Activated CD8-positive, alpha-beta T cell treated with anti-CD3 and anti-CD28 coated beads for 36 hours (primary cell): ENCODE measurements at regions not wholly inside any gene's neighbourhood (a gene's known extent, or its start where the extent isn't known, plus 50 kb on each side); places are given as distances from the start of the nearest gene placed in this dataset.

Experiments
- ATAC-seq: fragments of 200-7000 bp; cut with Tn5 transposase; one replicate; pipeline ENCODE4 v1.10.0; 2021; ENCODE audit warnings: mild to moderate bottlenecking, moderate library complexity
- CTCF ChIA-PET: fragments of 350-600 bp; sonication (Branson Sonifier 250); formaldehyde crosslinking; loops from one replicate; lab custom pipeline; 2021; ENCODE audit warnings: antibody characterized with exemption; lab: Charles Lee
- POLR2A ChIA-PET: fragments of 350-600 bp; sonication (Branson Sonifier 250); formaldehyde crosslinking; loops from one replicate; lab custom pipeline; 2021; ENCODE audit warnings: antibody characterized with exemption; lab: Charles Lee
- DNase-seq: peaks from one replicate; pipeline ENCODE4 v3.0.0-alpha.2; 2020
- H3K27ac Mint-ChIP-seq: one replicate; pipeline ENCODE4 v1.8.0; 2021; ENCODE audit warnings: mild to moderate bottlenecking, mixed read lengths
- H3K27me3 Mint-ChIP-seq: one replicate; pipeline ENCODE4 v1.8.0; 2021; ENCODE audit warnings: mixed read lengths
- H3K36me3 Mint-ChIP-seq: one replicate; pipeline ENCODE4 v1.8.0; 2021; ENCODE audit warnings: low read depth, mixed read lengths
- H3K4me1 Mint-ChIP-seq: one replicate; pipeline ENCODE4 v1.8.0; 2021; ENCODE audit warnings: low read depth, mixed read lengths
- H3K4me3 Mint-ChIP-seq: one replicate; pipeline ENCODE4 v1.8.0; 2021; ENCODE audit warnings: mild to moderate bottlenecking, moderate library complexity, mixed read lengths
- H3K9me3 Mint-ChIP-seq: one replicate; pipeline ENCODE4 v1.8.0; 2021; ENCODE audit warnings: mixed read lengths
- intact Hi-C: fragments of 100-400 bp; cut with micrococcal nuclease; formaldehyde crosslinking; loops from one replicate; pipeline ENCODE4 v1.10.0; 2022
- TF ChIP-seq, protein P1 (sequence below): fragments of 200-600 bp; IDR thresholded peaks from one replicate; pipeline ENCODE4 v1.8.0; 2022; ENCODE audit warnings: antibody characterized with exemption, mild to moderate bottlenecking

DNA sequence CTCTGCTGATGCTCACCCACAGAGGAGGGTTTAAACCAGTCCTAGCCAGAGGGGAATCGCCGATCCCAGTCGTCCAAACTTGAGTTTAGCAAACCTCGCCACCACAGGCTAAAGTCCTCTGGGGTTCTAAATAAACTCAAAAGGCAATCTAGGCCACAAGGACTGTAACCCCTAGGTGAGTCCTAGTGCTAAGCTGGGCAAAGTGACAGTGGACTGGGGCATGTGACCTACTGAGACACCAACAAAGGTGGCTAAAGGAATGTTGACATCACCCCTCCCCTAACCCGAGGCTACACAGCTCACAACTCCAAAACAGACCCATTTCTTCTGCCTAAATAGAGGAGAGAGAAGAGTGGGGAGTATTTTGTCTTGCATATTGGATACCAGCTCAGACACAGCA lies 142.8 kb upstream of the PRDX4 start:
- Mint-ChIP-seq H3K9me3 (peaks cover 2% of the 10 kb centered on the region), H3K4me3 (no peak overlapping the region), H3K4me1 (no peaks in the 10 kb centered on the region), H3K36me3 (no peaks in the 10 kb centered on the region), H3K27me3 (no peaks in the 10 kb centered on the region), H3K27ac (no peak overlapping the region)
- intact Hi-C loops, result no loop called here
- ATAC-seq (no peak), DNase-seq (no peak)
- ChIA-PET CTCF (no interaction called here), POLR2A (no interaction called here)
- TF ChIP-seq, protein P1, sequence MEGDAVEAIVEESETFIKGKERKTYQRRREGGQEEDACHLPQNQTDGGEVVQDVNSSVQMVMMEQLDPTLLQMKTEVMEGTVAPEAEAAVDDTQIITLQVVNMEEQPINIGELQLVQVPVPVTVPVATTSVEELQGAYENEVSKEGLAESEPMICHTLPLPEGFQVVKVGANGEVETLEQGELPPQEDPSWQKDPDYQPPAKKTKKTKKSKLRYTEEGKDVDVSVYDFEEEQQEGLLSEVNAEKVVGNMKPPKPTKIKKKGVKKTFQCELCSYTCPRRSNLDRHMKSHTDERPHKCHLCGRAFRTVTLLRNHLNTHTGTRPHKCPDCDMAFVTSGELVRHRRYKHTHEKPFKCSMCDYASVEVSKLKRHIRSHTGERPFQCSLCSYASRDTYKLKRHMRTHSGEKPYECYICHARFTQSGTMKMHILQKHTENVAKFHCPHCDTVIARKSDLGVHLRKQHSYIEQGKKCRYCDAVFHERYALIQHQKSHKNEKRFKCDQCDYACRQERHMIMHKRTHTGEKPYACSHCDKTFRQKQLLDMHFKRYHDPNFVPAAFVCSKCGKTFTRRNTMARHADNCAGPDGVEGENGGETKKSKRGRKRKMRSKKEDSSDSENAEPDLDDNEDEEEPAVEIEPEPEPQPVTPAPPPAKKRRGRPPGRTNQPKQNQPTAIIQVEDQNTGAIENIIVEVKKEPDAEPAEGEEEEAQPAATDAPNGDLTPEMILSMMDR, result no peak

DNA sequence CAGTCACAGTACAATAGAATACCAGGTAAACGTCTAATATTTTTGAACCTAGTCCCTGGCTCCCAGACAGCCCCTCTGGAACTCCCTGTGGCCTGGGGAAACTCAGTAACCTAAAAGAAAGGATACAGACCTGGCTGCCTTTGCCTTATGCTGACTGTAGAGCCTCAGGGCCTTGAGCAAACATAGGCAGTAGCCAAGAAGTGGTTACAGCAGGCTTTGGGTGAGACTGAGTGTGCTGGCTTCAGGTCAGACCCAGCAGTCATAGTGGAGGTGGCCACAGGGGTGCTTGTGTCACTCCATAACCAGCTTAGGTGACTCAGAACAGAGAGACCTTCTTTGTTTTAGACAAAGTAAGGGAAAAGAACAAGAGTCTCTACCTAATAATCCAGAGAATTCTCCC lies 141.8 kb upstream of the PRDX4 start:
- no peaks in the 10 kb centered on the region for H3K36me3 Mint-ChIP-seq
- intact Hi-C loops, result no loop called here
- no peak overlapping the region for H3K27ac Mint-ChIP-seq
- ChIA-PET POLR2A (no interaction called here), CTCF (no interaction called here)
- DNase-seq (no peak), ATAC-seq (no peak)
- no peaks in the 10 kb centered on the region for H3K4me1 Mint-ChIP-seq
- H3K4me3 Mint-ChIP-seq, result no peak overlapping the region
- peaks cover 2% of the 10 kb centered on the region for H3K9me3 Mint-ChIP-seq
- TF ChIP-seq, protein P1, result no peak
- H3K27me3 Mint-ChIP-seq, result no peaks in the 10 kb centered on the region

DNA sequence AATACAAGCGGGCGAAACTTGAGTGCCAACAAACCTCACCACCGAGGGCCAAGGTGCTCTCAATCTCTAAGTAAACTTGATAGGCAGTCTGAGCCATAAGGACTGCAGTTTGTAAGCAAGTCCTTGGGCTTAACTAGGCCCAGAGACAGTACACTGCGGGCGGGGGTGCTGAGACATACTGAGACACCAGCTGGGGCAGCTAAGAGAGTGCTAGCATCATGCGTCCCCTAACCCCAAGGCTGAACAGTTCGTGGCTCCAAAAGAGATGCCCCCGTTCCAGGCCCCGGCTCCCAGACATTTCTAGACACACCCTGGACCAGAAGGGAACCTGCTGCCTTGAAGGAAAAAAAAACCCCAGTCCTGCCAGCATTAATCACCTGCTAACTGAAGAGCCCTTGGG lies 126.8 kb upstream of the PRDX4 start:
- TF ChIP-seq, protein P1, result no peak
- no peaks in the 10 kb centered on the region for H3K4me1 Mint-ChIP-seq
- intact Hi-C loops, result no loop called here
- ATAC-seq, result no peak
- no peaks in the 10 kb centered on the region for H3K36me3 Mint-ChIP-seq
- ChIA-PET CTCF (no interaction called here), POLR2A (no interaction called here)
- no peak overlapping the region for H3K27ac Mint-ChIP-seq
- no peak overlapping the region for H3K4me3 Mint-ChIP-seq
- no peaks in the 10 kb centered on the region for H3K27me3 Mint-ChIP-seq
- DNase-seq, result no peak
- no peaks in the 10 kb centered on the region for H3K9me3 Mint-ChIP-seq

DNA sequence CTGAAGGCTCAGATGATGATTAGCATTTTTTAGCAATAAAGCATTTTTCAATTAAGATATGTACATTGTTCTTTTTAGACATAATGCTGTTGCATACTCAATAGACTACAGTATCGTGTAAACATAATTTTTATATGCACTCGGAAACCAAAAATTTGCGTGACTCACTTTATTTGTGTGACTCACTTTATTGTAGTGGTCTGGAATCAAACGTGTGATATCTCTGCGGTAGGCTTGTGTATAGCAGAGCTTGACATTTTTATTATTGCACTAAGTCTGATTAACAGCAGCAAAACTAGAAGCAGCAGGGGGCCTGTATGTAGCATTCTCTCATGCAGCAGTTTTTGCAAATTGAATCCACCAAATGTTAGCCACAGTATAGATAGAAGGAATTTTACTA lies 119.1 kb upstream of the PRDX4 start:
- no peaks in the 10 kb centered on the region for H3K36me3 Mint-ChIP-seq
- no peaks in the 10 kb centered on the region for H3K9me3 Mint-ChIP-seq
- peaks cover 2% of the 10 kb centered on the region for H3K27me3 Mint-ChIP-seq
- POLR2A ChIA-PET, result no interaction called here
- CTCF ChIA-PET, result no interaction called here
- no peak overlapping the region for H3K4me3 Mint-ChIP-seq
- H3K27ac Mint-ChIP-seq, result no peak overlapping the region
- intact Hi-C loops, result no loop called here
- TF ChIP-seq, protein P1, result no peak
- ATAC-seq (no peak), DNase-seq (no peak)
- no peaks in the 10 kb centered on the region for H3K4me1 Mint-ChIP-seq

DNA sequence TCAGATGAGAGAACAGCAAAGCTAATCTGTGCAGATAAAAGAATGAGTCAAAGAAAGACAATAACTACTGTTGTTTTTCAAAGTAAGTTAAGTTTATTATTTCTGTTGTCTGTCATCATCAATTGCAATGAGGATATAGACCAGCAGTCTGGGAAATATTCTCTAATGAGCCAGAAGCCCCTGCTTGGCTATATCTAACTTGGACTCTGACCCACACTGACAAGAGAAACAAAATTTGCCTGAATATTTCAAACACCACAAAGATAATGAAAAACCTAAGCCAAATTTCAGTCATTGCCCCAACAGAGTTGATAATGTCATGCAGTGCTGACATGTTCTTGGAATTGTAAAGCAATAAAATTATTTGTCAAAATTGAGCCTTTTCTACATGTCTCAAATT lies 115.0 kb upstream of the PRDX4 start:
- no peak for DNase-seq
- intact Hi-C loops, result no loop called here
- Mint-ChIP-seq H3K4me1 (no peaks in the 10 kb centered on the region), H3K4me3 (no peak overlapping the region), H3K27ac (no peak overlapping the region), H3K9me3 (peaks cover 2% of the 10 kb centered on the region), H3K27me3 (peaks cover 7% of the 10 kb centered on the region), H3K36me3 (no peaks in the 10 kb centered on the region)
- no peak for ATAC-seq
- POLR2A ChIA-PET, result no interaction called here
- TF ChIP-seq, protein P1, result no peak
- CTCF ChIA-PET, result no interaction called here
